SK-N-SH (cell line): ENCODE measurements at regions not wholly inside any gene's neighbourhood (a gene's known extent, or its start where the extent isn't known, plus 50 kb on each side); places are given as distances from the start of the nearest gene placed in this dataset.

ENCODE experiments used
- EP300 ChIP-seq, 2 experiments: IDR thresholded peaks; 2 replicates each; pipeline versions ENCODE4 v1.4.0 to v1.6.1; 2012; ENCODE audit warnings: borderline replicate concordance in 1 of 2, low read depth in 1 of 2, low read length in 1 of 2
- GABPA ChIP-seq: IDR thresholded peaks from 2 replicates; pipeline ENCODE4 v1.4.0; 2012; ENCODE audit warnings: low read depth, mild to moderate bottlenecking
- JUND ChIP-seq: IDR thresholded peaks from 2 replicates; pipeline ENCODE4 v1.4.0; 2012
- TF ChIP-seq, protein P1 (sequence below): fragments of 200-600 bp; sonication (generic); IDR thresholded peaks from 2 replicates; pipeline ENCODE4 v1.6.1; 2017; ENCODE audit warnings: antibody characterized with exemption, mild to moderate bottlenecking, moderate library complexity

DNA sequence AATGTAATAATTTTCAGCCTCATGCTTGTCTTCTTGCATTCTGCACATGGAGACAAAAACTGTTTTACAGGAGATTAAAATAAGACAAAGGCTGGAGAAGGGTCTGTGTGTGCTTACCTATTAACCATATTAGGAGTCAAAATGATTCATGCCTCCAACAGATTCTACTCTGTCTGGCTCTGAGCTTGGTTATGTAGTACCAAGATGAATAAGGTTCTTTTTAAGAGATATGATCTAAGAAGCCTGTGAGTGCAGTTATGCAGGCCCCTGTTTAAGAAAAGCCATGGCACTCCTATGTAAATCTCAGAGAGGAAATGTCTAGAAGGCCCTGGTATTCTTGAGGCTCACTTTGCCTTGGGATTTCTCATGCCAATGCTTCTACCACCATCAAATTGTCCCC is 486.6 kb upstream of the CDH11 start:
- TF ChIP-seq, protein P1, sequence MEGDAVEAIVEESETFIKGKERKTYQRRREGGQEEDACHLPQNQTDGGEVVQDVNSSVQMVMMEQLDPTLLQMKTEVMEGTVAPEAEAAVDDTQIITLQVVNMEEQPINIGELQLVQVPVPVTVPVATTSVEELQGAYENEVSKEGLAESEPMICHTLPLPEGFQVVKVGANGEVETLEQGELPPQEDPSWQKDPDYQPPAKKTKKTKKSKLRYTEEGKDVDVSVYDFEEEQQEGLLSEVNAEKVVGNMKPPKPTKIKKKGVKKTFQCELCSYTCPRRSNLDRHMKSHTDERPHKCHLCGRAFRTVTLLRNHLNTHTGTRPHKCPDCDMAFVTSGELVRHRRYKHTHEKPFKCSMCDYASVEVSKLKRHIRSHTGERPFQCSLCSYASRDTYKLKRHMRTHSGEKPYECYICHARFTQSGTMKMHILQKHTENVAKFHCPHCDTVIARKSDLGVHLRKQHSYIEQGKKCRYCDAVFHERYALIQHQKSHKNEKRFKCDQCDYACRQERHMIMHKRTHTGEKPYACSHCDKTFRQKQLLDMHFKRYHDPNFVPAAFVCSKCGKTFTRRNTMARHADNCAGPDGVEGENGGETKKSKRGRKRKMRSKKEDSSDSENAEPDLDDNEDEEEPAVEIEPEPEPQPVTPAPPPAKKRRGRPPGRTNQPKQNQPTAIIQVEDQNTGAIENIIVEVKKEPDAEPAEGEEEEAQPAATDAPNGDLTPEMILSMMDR: no peak
- TF ChIP-seq GABPA (no peak), EP300 (IDR thresholded peaks at IDR 0.05; ENCODE audit: borderline replicate concordance in 1 of 2, low read depth in 1 of 2, low read length in 1 of 2) (no peak), JUND (no peak)
